MM.1S (cell line): ENCODE measurements at regions not wholly inside any gene's neighbourhood (a gene's known extent, or its start where the extent isn't known, plus 50 kb on each side); places are given as distances from the start of the nearest gene placed in this dataset.

ENCODE experiments used
- EZH2 ChIP-seq: fragments of 300-600 bp; sonication (generic); optimal IDR thresholded peaks from 2 replicates; pipeline ENCODE3; 2017; ENCODE audit warnings: low read depth, mild to moderate bottlenecking, antibody characterized with exemption, low read length, mixed read lengths
- TF ChIP-seq, protein P1 (sequence below): fragments of 300-600 bp; sonication (generic); IDR thresholded peaks from 2 replicates; pipeline ENCODE4 v1.5.1; 2016; ENCODE audit warnings: antibody characterized with exemption, low read length, mixed read lengths

DNA sequence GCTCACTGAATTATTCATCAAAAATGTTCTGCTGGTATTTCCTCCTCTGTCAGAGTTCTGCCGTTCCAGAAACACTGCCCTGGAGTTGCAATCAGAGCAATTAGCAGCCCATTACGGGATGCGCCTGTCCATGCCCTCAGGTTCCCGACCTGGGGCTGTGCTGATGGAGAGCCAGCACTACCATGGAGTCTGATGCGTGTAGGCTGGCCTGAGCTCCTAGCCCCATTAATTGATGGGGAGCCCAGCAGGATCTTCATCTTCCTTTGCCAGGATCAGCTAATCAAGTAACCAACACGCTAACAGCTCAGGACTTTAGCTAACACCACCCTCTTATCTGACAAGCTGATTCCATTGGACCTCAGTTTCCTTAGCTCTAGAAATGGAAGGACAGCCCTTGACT is 164.2 kb downstream of the ABHD5 start:
- TF ChIP-seq, protein P1, sequence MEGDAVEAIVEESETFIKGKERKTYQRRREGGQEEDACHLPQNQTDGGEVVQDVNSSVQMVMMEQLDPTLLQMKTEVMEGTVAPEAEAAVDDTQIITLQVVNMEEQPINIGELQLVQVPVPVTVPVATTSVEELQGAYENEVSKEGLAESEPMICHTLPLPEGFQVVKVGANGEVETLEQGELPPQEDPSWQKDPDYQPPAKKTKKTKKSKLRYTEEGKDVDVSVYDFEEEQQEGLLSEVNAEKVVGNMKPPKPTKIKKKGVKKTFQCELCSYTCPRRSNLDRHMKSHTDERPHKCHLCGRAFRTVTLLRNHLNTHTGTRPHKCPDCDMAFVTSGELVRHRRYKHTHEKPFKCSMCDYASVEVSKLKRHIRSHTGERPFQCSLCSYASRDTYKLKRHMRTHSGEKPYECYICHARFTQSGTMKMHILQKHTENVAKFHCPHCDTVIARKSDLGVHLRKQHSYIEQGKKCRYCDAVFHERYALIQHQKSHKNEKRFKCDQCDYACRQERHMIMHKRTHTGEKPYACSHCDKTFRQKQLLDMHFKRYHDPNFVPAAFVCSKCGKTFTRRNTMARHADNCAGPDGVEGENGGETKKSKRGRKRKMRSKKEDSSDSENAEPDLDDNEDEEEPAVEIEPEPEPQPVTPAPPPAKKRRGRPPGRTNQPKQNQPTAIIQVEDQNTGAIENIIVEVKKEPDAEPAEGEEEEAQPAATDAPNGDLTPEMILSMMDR = no peak
- TF ChIP-seq EZH2 = no peak
